Activated CD4-positive, alpha-beta T cell treated with anti-CD3 and anti-CD28 coated beads for 48 hours (primary cell): ENCODE measurements at regions not wholly inside any gene's neighbourhood (a gene's known extent, or its start where the extent isn't known, plus 50 kb on each side); places are given as distances from the start of the nearest gene placed in this dataset.

Source experiments
- DNase-seq: peaks from one replicate; pipeline ENCODE4 v3.0.0-alpha.2; 2020

- DNase-seq = no peak
Observed at GRCh38 chr20:56060486-56060885, 55.2 kb upstream of the CBLN4 start.

GRCh38 chr20:56069016-56069415, 63.7 kb upstream of the CBLN4 start:
- DNase-seq = no peak

- no peak for DNase-seq
Observed at GRCh38 chr20:56072165-56072564, 66.8 kb upstream of the CBLN4 start.

GRCh38 chr20:56088375-56088774, 83.1 kb upstream of the CBLN4 start:
- no peak for DNase-seq

- DNase-seq = peak; percentile 3
Observed at GRCh38 chr20:56091628-56092234, 86.4 kb upstream of the CBLN4 start.

GRCh38 chr20:56094228-56094627, 88.9 kb upstream of the CBLN4 start:
- no peak for DNase-seq

- no peak for DNase-seq
Observed at GRCh38 chr20:56098981-56099500, 93.7 kb upstream of the CBLN4 start.

- DNase-seq = no peak
Observed at GRCh38 chr20:56111961-56112730, 106.8 kb upstream of the CBLN4 start.

- no peak for DNase-seq
Observed at GRCh38 chr20:56117350-56117749, 112.0 kb upstream of the CBLN4 start.

GRCh38 chr20:56121850-56122249, 116.5 kb upstream of the CBLN4 start:
- DNase-seq = no peak

GRCh38 chr20:56143759-56144158, 104.8 kb upstream of the MC3R start:
- DNase-seq = no peak

GRCh38 chr20:56151834-56152233, 96.7 kb upstream of the MC3R start:
- DNase-seq = no peak

GRCh38 chr20:56153926-56154325, 94.6 kb upstream of the MC3R start:
- DNase-seq = no peak

- no peak for DNase-seq
Observed at GRCh38 chr20:56155625-56156024, 92.9 kb upstream of the MC3R start.

GRCh38 chr20:56157530-56158203, 90.9 kb upstream of the MC3R start:
- DNase-seq = no peak

GRCh38 chr20:56158489-56158888, 90.0 kb upstream of the MC3R start:
- DNase-seq = no peak

- no peak for DNase-seq
Observed at GRCh38 chr20:56160956-56161355, 87.6 kb upstream of the MC3R start.

GRCh38 chr20:56163806-56164205, 84.7 kb upstream of the MC3R start:
- DNase-seq = no peak

- DNase-seq = no peak
Observed at GRCh38 chr20:56166781-56167465, 81.6 kb upstream of the MC3R start.

GRCh38 chr20:56171087-56172012, 77.2 kb upstream of the MC3R start:
- DNase-seq = no peak

- DNase-seq = no peak
Observed at GRCh38 chr20:56173438-56173837, 75.1 kb upstream of the MC3R start.

- no peak for DNase-seq
Observed at GRCh38 chr20:56174416-56174815, 74.1 kb upstream of the MC3R start.
